Endothelial cell of umbilical vein (primary cell): ENCODE measurements at regions not wholly inside any gene's neighbourhood (a gene's known extent, or its start where the extent isn't known, plus 50 kb on each side); places are given as distances from the start of the nearest gene placed in this dataset.

ENCODE experiments used
- BruUV-seq: library from RNA; stranded (reverse); fragments of 400-500 nt; replicated peaks from 2 replicates; lab custom pipeline; 2021; lab: Mats Ljungman, UMichigan
- CTCF ChIA-PET: fragments of 300-600, 350-600 bp; sonication (Branson Sonifier 250); formaldehyde crosslinking; loops from one replicate; lab custom pipeline; 2021; ENCODE audit warnings: antibody characterized with exemption, inconsistent platforms; lab: Charles Lee
- POLR2A ChIA-PET: fragments of 300-600, 350-600 bp; sonication (Branson Sonifier 250); formaldehyde crosslinking; loops from one replicate; lab custom pipeline; 2021; ENCODE audit warnings: antibody characterized with exemption, inconsistent platforms; lab: Charles Lee
- DNase-seq: peaks from one replicate; pipeline ENCODE4 v3.0.0-alpha.2; 2011; ENCODE audit warnings: low read depth, low spot score
- FAIRE-seq: peaks from 2 replicates; lab custom pipeline; 2011; peaks lifted over from hg19 to GRCh38; lab: Jason Lieb, UNC
- H2AFZ ChIP-seq: 2 replicates; pipeline ENCODE4 v1.6.0; 2012; ENCODE audit warnings: low read depth, low read length, control low read depth, inconsistent platforms
- H3K27ac ChIP-seq: 2 replicates; pipeline ENCODE4 v1.5.1; 2011; ENCODE audit warnings: low read depth, mild to moderate bottlenecking, control low read depth, low read length, moderate library complexity; ENCODE audit not compliant: insufficient read depth
- H3K27me3 ChIP-seq, 2 experiments: 2 replicates each; pipeline versions ENCODE4 v1.6.0 to v1.6.1; 2011; ENCODE audit warnings: low read length in 2 of 2, mixed read lengths in 1 of 2; ENCODE audit not compliant: control insufficient read depth in 2 of 2, insufficient read depth in 2 of 2
- H3K36me3 ChIP-seq, 2 experiments: 2 replicates in 1 of 2; 3 replicates in 1 of 2; pipeline ENCODE4 v1.5.1; 2011; ENCODE audit warnings: low read length in 2 of 2, mild to moderate bottlenecking in 1 of 2, moderate library complexity in 1 of 2; ENCODE audit not compliant: control insufficient read depth in 2 of 2, insufficient read depth in 2 of 2; ENCODE audit errors: extremely low read depth in 1 of 2
- H3K4me1 ChIP-seq: 3 replicates; pipeline ENCODE4 v1.5.1; 2011; ENCODE audit warnings: mild to moderate bottlenecking, low read length; ENCODE audit not compliant: control insufficient read depth, insufficient read depth; ENCODE audit errors: extremely low read depth
- H3K4me2 ChIP-seq: 2 replicates; pipeline ENCODE4 v1.6.1; 2011; ENCODE audit warnings: low read length, control low read depth, mixed read lengths; ENCODE audit not compliant: insufficient read depth
- H3K4me3 ChIP-seq, 3 experiments: fragments of 200-600 bp in 1 of 3; sonication (generic), shearing (Covaris generic) in 1 of 3; replicated peaks in 1 of 3; 2 replicates each; pipeline ENCODE4 v1.5.1; 2011 to 2016; ENCODE audit warnings: control low read depth in 3 of 3, low read length in 3 of 3, mild to moderate bottlenecking in 2 of 3, inconsistent platforms in 1 of 3, low read depth in 1 of 3, moderate library complexity in 1 of 3; ENCODE audit not compliant: insufficient read depth in 1 of 3
- H3K79me2 ChIP-seq: 2 replicates; pipeline ENCODE4 v1.6.0; 2012; ENCODE audit warnings: low read length, inconsistent platforms; ENCODE audit not compliant: control insufficient read depth, insufficient read depth
- H3K9ac ChIP-seq: replicated peaks from 2 replicates; pipeline ENCODE3; 2011; ENCODE audit warnings: low read length, control low read depth; ENCODE audit not compliant: insufficient read depth; ENCODE audit errors: extremely low read depth
- H3K9me1 ChIP-seq: replicated peaks from 3 replicates; pipeline ENCODE4 v1.6.0; 2011; ENCODE audit warnings: mild to moderate bottlenecking, low read length; ENCODE audit not compliant: control insufficient read depth, insufficient read depth; ENCODE audit errors: extremely low read depth
- H3K9me3 ChIP-seq: replicated peaks from 2 replicates; pipeline ENCODE4 v1.5.1; 2012; ENCODE audit warnings: low read length, inconsistent platforms; ENCODE audit not compliant: control insufficient read depth, insufficient read depth
- H4K20me1 ChIP-seq: replicated peaks from 2 replicates; pipeline ENCODE3; 2011; ENCODE audit warnings: mild to moderate bottlenecking, low read length; ENCODE audit not compliant: control insufficient read depth, insufficient read depth; ENCODE audit errors: extremely low read depth
- CTCF ChIP-seq, 2 donors: IDR thresholded peaks; 1 replicate in 1 of 2; 2 replicates in 1 of 2; pipeline ENCODE4 v1.5.1; 2011; ENCODE audit warnings: low read length in 2 of 2, mild to moderate bottlenecking in 2 of 2, moderate library complexity in 2 of 2, control low read depth in 1 of 2, inconsistent platforms in 1 of 2, low read depth in 1 of 2; ENCODE audit not compliant: insufficient read depth in 1 of 2; ENCODE audit errors: extremely low read depth in 1 of 2
- EZH2 ChIP-seq: IDR thresholded peaks from 2 replicates; pipeline ENCODE4 v1.6.1; 2012; ENCODE audit warnings: borderline replicate concordance, low read depth, mild to moderate bottlenecking, moderate library complexity, low read length, inconsistent platforms; ENCODE audit not compliant: severe bottlenecking
- FOS ChIP-seq: IDR thresholded peaks from 2 replicates; pipeline ENCODE4 v1.6.1; 2011; ENCODE audit warnings: mild to moderate bottlenecking, low read length, moderate library complexity, borderline replicate concordance; ENCODE audit not compliant: insufficient read depth
- GATA2 ChIP-seq: IDR thresholded peaks from 2 replicates; pipeline ENCODE4 v1.7.0; 2011; ENCODE audit warnings: low read depth, mild to moderate bottlenecking, moderate library complexity, mixed read lengths, low read length; ENCODE audit not compliant: insufficient read length, insufficient read depth
- JUN ChIP-seq: IDR thresholded peaks from 2 replicates; pipeline ENCODE4 v1.6.1; 2011; ENCODE audit warnings: borderline replicate concordance, low read depth; ENCODE audit not compliant: insufficient read length, insufficient read depth
- MAX ChIP-seq: IDR thresholded peaks from 2 replicates; pipeline ENCODE4 v1.6.1; 2011; ENCODE audit not compliant: insufficient read depth, insufficient read length
- MYC ChIP-seq: IDR thresholded peaks from one replicate; pipeline ENCODE4 v1.6.1; 2011; ENCODE audit warnings: mild to moderate bottlenecking, low read depth, low read length
- POLR2A ChIP-seq: IDR thresholded peaks from 2 replicates; pipeline ENCODE4 v1.6.1; 2012; ENCODE audit warnings: low read depth, mild to moderate bottlenecking, control low read depth, low read length
- POLR2AphosphoS5 ChIP-seq: IDR thresholded peaks from 2 replicates; pipeline ENCODE4 v1.6.1; 2012; ENCODE audit warnings: low read depth, mild to moderate bottlenecking, control low read depth, low read length, moderate library complexity; ENCODE audit not compliant: insufficient read depth
- dilution Hi-C: fragments of 300-500 bp; cut with MboI; formaldehyde crosslinking; loops from one replicate; pipeline ENCODE4 v1.15.0; 2019; ENCODE audit warnings: low sequenced_read_pairs; ENCODE audit not compliant: extremely low pct_ligation_motif_present
- intact Hi-C: fragments of 100-400 bp; cut with micrococcal nuclease; formaldehyde crosslinking; loops from one replicate; pipeline ENCODE4 v1.10.0; 2022

- ChIA-PET POLR2A (no interaction called here), CTCF (no interaction called here)
- BruUV-seq: no TSS peak
- Histone ChIP-seq H3K9me1 (no peaks in the 10 kb centered on the region), H3K79me2 (no peaks in the 10 kb centered on the region), H3K4me2 (no peak overlapping the region), H4K20me1 (no peaks in the 10 kb centered on the region), H3K9ac (no peak overlapping the region), H3K4me3 (no peak overlapping the region), H3K4me1 (no peaks in the 10 kb centered on the region), H3K9me3 (no peaks in the 10 kb centered on the region), H2AFZ (no peak overlapping the region), H3K36me3 (no peaks in the 10 kb centered on the region), H3K27me3 (no peaks in the 10 kb centered on the region), H3K27ac (no peak overlapping the region)
- no peak for TF ChIP-seq MAX
- TF ChIP-seq FOS: no peak
- no peak for TF ChIP-seq GATA2
- no peak for TF ChIP-seq JUN
- no peak for TF ChIP-seq CTCF (IDR thresholded peaks at IDR 0.05; ENCODE audit: extremely low read depth in 1 of 2, insufficient read depth in 1 of 2, low read depth in 1 of 2, low read length in 2 of 2)
- no peak for TF ChIP-seq POLR2AphosphoS5
- no peak for TF ChIP-seq EZH2
- no peak for TF ChIP-seq POLR2A
- TF ChIP-seq MYC: no peak
- FAIRE-seq: no peak
- intact Hi-C loops (no loop called here), dilution Hi-C loops (no loop called here)
- no peak for DNase-seq
These were observed 562.6 kb downstream of the ZEB2 start for GRCh38 chr2:143957321-143957720.
